Suprapubic skin (tissue), 4 donors: ENCODE measurements at regions not wholly inside any gene's neighbourhood (a gene's known extent, or its start where the extent isn't known, plus 50 kb on each side); places are given as distances from the start of the nearest gene placed in this dataset.

Experiments
- CTCF ChIP-seq, 2 donors: fragments of 200-600 bp in 1 of 2; fragments of 450-650 bp in 1 of 2; sonication (generic) in 1 of 2; IDR thresholded peaks; one replicate each; pipeline ENCODE4 v1.5.1; 2016 to 2019; ENCODE audit warnings: antibody characterized with exemption in 2 of 2, mild to moderate bottlenecking in 1 of 2, moderate library complexity in 1 of 2
- EP300 ChIP-seq: sonication (generic); formaldehyde crosslinking; IDR thresholded peaks from one replicate; pipeline ENCODE4 v1.6.1; 2017; ENCODE audit warnings: antibody characterized with exemption
- POLR2AphosphoS5 ChIP-seq, 3 donors: sonication (generic); formaldehyde crosslinking; IDR thresholded peaks; one replicate each; pipeline ENCODE4 v1.6.1; 2017; ENCODE audit warnings: antibody characterized with exemption in 3 of 3

GRCh38 chr3:162328649-162329048, 832.0 kb downstream of the OTOL1 start:
- TF ChIP-seq CTCF (IDR thresholded peaks at IDR 0.05) (no peak), EP300 (no peak), POLR2AphosphoS5 (IDR thresholded peaks at IDR 0.05) (no peak)
